ENCODE measurements at regions not wholly inside any gene's neighbourhood (a gene's known extent, or its start where the extent isn't known, plus 50 kb on each side); places are given as distances from the start of the nearest gene placed in this dataset.

- no peak for TF ChIP-seq SIN3A (IDR thresholded peaks at IDR 0.05; ENCODE audit: borderline replicate concordance, insufficient read depth, low read length)
- TF ChIP-seq POLR2AphosphoS5 (IDR thresholded peaks at IDR 0.05; ENCODE audit: low read depth, low read length), result no peak
- TF ChIP-seq REST (IDR thresholded peaks at IDR 0.05; ENCODE audit: insufficient read depth in 1 of 2, low read depth in 2 of 2, low read length in 2 of 2), result no peak
- TF ChIP-seq TAF1 (IDR thresholded peaks at IDR 0.05; ENCODE audit: borderline replicate concordance, insufficient read depth, low read length), result no peak
- TF ChIP-seq FOXP2 (optimal IDR thresholded peaks at IDR 0.05; ENCODE audit: borderline replicate concordance, extremely low read depth, extremely low read length, insufficient read depth), result no peak
Observed at GRCh38 chr7:69309601-69310000, 288.7 kb upstream of the AUTS2 start.

All from PFSK-1 (cell line).